GM21515 (cell line): ENCODE measurements at regions not wholly inside any gene's neighbourhood (a gene's known extent, or its start where the extent isn't known, plus 50 kb on each side); places are given as distances from the start of the nearest gene placed in this dataset.
"Not testable (repeated sequence)": the region's sequence is repeated elsewhere in the genome, so short reads cannot be mapped to it uniquely, and the experiment has no call there.

ENCODE experiments used
- ATAC-seq: cut with Tn5 transposase; IDR thresholded peaks from one replicate; pipeline ENCODE4 v1.9.1; 2021; ENCODE audit not compliant: unreplicated experiment

DNA sequence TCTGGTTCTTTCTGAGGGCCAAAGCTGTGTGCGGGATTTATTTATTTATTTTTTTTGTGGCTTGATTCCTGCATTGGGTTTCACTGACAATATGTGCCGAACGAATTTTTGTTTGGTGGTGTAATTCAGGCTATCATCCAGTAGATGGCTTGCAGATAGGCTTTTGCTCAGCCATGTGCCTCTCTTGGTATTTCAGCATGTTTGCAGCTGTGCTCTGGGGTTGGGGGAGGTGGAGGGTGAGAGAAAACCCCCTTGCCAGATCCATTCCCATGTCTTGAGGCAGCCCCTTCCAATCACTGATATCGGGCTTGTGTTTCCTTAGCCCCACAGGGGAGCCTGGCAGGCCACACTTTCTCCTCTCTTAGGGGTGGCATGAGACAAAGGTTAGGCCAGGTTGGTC lies 302.4 kb downstream of the PTGER3 start:
- ATAC-seq = no peak

DNA sequence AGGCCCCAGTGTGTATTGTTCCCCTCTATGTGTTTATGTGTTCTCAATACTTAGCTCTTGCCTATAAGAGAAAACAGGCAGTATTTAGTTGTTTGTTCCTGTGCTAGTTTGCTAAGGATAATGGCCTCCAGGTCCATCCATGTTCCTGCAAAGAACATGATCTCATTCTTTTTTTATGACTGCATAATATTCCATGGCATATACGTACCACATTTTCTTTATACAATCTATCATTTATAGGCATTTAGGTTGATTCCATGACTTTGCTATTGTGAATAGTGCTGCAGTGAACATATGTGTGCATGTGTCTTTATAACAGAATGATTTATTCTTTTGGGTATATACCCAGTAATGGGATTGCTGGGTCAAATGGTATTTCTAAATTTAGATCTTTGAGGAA lies 301.6 kb downstream of the PTGER3 start:
- not testable (repeated sequence) for ATAC-seq

DNA sequence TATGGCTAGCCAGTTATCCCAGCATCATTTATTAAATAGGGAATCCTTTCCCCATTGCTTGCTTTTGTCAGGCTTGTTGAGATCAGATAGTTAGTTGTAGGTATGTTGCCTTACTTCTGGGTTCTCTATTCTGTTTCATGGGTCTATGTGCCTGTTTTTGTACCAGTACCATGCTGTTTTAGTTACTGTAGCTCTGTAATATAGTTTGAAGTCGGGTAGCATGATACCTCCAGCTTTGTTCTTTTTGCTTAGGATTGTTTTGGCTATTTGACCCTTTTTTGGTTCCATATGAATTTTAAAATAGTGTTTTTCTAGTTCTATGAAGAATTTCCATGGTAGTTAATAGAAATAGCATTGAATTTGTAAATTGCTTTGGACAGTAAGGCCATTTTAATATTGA lies 300.5 kb downstream of the PTGER3 start:
- ATAC-seq = not testable (repeated sequence)

DNA sequence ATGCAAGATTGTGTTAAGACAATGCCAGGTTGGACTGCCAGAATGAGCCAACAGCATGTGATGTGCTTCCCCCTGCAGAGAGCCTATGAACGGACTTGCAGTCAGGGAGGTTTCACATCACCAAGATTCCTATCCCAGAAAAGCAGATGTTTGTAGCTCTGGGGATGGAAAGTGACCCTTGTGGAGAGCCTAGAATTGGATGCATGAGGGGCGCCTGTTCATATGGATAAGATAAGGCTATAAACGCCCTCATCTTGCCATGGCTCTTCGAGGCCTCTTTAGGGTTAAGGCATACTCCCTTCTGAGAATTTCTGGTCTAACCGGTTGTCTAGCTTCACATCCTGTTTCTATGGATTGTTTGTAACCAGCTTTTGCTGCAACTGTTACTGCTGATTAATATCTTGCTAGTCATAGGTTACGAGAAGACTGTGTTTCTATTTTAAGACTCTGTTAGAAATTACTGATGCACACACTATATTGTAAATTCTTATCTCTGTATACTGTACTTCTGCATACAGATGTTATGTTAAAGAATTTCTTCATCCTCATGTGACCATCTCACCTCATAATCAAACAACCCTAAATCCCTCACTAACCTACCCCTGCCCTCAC lies 295.8 kb downstream of the PTGER3 start:
- not testable (repeated sequence) for ATAC-seq

DNA sequence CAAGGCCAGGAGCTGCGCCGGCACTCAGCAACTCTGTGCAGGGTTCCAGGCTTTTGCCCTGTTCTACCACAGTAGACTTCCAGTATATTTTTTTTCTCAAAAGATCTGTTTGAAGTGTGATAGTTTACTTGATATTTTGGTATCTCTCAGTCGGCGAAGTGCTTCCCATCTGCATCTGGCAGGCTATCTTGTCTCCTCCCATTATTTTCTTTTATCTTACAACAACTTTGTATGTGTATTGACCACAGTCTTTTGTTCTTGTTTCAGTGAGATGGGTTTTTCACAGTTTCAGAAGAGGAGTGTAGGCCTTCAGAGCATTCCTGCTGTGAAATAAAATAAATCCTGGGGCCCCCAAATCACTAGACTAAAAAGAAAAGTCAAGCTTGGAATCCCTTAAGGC lies 292.9 kb downstream of the PTGER3 start:
- no peak for ATAC-seq

DNA sequence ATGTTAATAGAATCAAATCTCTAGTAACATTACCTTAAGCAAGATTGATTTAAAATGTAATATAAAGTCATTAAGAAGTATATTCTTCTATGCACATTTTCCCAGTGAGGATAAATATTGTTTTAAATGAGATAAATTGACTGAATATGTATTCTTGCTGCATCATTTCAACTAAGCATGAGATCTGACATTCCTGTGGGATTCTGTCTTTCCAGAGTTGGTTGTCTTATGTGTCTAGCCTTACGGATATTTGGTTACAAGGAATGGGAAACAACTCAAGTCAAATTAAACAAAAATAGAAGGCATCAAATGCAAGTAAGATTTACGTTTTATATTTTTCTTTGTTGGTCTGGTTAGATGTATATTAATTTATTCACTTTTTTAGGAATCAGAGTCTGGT lies 287.5 kb downstream of the PTGER3 start:
- no peak for ATAC-seq

DNA sequence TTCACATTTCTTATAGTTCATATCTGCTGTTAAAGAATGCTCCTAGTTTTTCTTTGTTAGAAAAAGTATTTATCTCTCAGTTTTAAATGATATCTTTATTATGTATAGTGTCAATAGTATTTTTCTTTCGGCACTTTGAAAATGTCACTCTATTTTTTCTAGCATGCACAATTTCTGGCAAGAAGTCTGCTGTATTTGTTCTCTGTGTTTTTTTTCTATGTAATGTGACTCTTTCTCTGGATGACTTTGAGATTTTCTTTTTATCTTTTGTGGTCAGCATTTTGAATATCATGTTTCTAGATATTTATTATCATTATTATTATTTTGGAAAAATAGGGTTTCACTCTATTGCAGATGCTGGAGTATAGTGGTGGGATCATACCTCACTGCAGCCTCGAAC lies 285.2 kb downstream of the PTGER3 start:
- ATAC-seq = no peak

GRCh38 chr1:70764747-70765146 lies 282.9 kb downstream of the PTGER3 start:
- no peak for ATAC-seq

GRCh38 chr1:70767377-70767776 lies 280.2 kb downstream of the PTGER3 start:
- no peak for ATAC-seq

DNA sequence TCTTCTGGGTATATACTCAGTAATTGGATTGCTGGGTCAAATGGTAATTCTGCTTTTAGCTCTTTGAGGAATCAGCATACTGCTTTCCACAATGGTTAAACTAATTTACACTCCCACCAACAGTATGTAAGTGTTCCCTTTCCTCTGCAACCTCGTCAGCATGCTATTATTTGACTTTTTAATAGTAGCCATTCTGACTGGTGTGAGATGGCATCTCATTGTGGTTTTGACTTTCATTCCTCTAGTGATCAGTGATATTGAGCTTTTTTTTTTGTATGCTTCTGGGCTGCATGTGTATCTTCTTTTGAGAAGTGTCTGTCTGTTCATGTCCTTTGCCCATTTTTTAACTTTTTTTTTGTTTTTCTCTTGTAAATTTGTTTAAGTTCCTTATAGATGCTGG lies 279.4 kb downstream of the PTGER3 start:
- no peak for ATAC-seq

GRCh38 chr1:70778056-70778762 lies 269.4 kb downstream of the PTGER3 start:
- ATAC-seq = no peak

DNA sequence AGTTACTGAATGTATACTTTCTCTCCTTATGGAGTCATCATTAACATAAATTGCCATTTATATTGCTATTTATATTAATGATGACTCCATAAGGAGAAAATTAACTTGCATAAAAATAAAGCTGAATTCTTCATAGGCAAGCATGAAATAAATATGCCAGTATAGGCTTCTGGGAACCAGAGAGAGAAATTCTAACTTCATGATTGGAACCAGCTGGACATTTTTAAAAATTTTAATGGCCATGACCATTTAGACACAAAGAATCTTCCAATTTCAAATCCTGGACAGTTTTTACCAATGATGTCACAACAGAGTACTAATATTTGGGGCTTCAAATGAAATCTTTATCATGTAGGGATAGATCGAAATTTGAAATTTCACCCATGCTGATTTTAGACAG lies 268.7 kb downstream of the PTGER3 start:
- ATAC-seq = no peak

DNA sequence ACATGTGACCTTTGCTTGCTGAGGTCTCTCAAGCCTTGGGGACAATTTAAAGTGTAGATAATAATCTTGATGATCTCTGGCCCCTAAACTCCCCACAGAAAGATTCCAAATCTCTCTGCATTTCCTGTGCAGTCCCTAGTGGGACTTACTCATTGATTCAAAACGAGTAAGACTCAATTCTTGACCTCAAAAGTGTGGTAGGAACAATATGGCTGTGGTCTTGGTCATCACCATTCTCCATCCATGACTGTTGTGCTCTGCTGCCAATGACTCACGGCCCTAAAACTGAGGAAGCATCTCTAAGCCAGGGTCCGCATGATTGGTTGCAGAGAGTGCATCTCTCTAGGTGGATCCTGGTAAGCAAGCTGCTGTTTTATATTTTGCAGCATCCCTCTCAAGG lies 268.0 kb downstream of the PTGER3 start:
- no peak for ATAC-seq

- ATAC-seq = no peak
Measured at GRCh38 chr1:70785287-70785686, 262.3 kb downstream of the PTGER3 start.

- ATAC-seq = no peak
Measured at GRCh38 chr1:70790232-70790923, 257.2 kb downstream of the PTGER3 start.

GRCh38 chr1:70795064-70795463 lies 252.6 kb downstream of the PTGER3 start:
- not testable (repeated sequence) for ATAC-seq

DNA sequence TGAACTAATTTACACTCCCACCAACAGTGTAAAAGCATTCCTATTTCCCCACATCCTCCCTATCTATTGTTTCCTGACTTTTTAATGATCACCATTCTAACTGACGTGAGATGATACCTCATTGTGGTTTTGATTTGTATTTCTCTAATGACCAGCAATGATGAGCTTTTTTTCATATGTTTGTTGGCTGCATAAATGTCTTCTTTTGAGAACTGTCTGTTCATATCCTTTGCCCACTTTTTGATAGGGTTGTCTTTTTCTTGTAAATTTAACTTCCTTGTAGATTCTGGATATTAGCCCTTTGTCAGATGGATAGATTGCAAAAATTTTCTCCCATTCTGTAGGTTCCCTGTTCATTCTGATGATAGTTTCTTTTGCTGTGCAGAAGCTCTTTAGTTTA lies 251.3 kb downstream of the PTGER3 start:
- ATAC-seq = not testable (repeated sequence)

- not testable (repeated sequence) for ATAC-seq
Measured at GRCh38 chr1:70802625-70803024, 245.0 kb downstream of the PTGER3 start.

- ATAC-seq = no peak
Measured at GRCh38 chr1:70805641-70806040, 242.0 kb downstream of the PTGER3 start.

DNA sequence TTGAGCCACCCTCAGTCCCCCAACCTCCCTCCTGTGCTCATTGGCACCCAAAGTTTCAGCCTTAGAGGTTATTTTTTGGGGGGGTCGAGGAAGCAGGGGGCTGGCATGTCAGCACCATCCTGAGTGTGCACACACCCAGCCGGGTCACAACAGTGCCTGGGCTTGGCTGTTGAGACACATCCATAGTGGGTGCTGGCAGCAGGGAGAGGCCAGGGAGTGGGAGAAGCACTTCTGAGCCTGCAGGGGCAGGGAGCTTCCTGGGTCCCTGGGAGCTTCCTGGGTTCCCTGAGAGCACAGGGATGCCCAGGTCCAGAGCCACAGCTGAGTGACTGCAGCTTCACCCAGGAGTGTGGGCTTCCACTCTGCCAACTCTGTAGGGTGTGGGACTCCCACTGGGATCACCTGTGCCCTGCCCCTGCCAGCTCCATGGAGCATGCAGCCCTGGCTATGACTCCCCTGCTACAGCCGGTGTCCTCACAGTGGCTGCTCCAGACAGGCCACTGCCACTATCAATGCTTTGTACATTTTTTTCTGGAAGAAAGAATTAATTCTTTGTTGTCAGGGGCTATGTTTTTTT lies 240.4 kb downstream of the PTGER3 start:
- ATAC-seq = no peak

- ATAC-seq = no peak
Measured at GRCh38 chr1:70809069-70809468, 238.5 kb downstream of the PTGER3 start.

DNA sequence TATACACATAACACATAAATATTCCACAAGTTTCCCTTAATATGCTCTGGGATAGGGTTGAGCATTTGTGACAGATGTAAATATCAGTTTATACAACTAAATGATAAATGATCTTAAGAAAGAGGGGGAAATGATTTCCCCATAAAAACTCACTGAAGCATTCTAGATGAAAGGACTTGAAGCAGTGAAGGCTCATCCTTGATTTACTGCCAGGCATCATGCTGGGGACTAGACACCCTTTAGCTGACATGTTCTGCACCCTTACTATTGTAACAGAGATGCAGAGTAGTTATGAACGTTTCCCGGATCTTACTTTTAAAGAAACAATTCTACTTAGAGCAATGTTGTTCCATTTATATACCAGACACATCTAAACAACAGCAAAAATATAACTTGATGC lies 235.8 kb downstream of the PTGER3 start:
- ATAC-seq = no peak
